Cardiac muscle cell (in vitro differentiated cells and primary cell): ENCODE measurements at regions not wholly inside any gene's neighbourhood (a gene's known extent, or its start where the extent isn't known, plus 50 kb on each side); places are given as distances from the start of the nearest gene placed in this dataset.

Experiments
- DNase-seq, 2 donors: peaks; one replicate each; pipeline versions ENCODE4 v3.0.0 to v3.0.0-alpha.2; 2010 to 2017; ENCODE audit warnings: low read depth in 1 of 2, low spot score in 1 of 2
- H3K27ac ChIP-seq: fragments of 200-600 bp; sonication (generic); 2 replicates; pipeline ENCODE4 v1.5.1; 2016
- H3K27me3 ChIP-seq: fragments of 200-600 bp; sonication (generic); 2 replicates; pipeline ENCODE4 v1.6.0; 2016; ENCODE audit warnings: control low read depth
- H3K36me3 ChIP-seq: fragments of 200-600 bp; sonication (generic); 2 replicates; pipeline ENCODE4 v1.5.1; 2016; ENCODE audit warnings: control low read depth
- H3K4me1 ChIP-seq: fragments of 200-600 bp; sonication (generic); 2 replicates; pipeline ENCODE4 v1.8.1; 2017; ENCODE audit warnings: low read depth, mild to moderate bottlenecking, mixed run types
- H3K4me3 ChIP-seq: fragments of 200-600 bp; sonication (generic); 2 replicates; pipeline ENCODE4 v1.5.1; 2016; ENCODE audit warnings: mild to moderate bottlenecking
- H3K9me3 ChIP-seq: fragments of 200-600 bp; sonication (generic); 2 replicates; pipeline ENCODE4 v1.5.1; 2017; ENCODE audit warnings: low read depth, mild to moderate bottlenecking, control low read depth
- TF ChIP-seq, protein P1 (sequence below): IDR thresholded peaks from 2 replicates; pipeline ENCODE4 v1.5.1; 2012; ENCODE audit warnings: low read depth, mild to moderate bottlenecking, low read length

GRCh38 chr3:4234889-4235288 lies 68.3 kb upstream of the SETMAR start:
- DNase-seq: no peak
- no peaks in the 10 kb centered on the region for H3K9me3 ChIP-seq
- TF ChIP-seq, protein P1, sequence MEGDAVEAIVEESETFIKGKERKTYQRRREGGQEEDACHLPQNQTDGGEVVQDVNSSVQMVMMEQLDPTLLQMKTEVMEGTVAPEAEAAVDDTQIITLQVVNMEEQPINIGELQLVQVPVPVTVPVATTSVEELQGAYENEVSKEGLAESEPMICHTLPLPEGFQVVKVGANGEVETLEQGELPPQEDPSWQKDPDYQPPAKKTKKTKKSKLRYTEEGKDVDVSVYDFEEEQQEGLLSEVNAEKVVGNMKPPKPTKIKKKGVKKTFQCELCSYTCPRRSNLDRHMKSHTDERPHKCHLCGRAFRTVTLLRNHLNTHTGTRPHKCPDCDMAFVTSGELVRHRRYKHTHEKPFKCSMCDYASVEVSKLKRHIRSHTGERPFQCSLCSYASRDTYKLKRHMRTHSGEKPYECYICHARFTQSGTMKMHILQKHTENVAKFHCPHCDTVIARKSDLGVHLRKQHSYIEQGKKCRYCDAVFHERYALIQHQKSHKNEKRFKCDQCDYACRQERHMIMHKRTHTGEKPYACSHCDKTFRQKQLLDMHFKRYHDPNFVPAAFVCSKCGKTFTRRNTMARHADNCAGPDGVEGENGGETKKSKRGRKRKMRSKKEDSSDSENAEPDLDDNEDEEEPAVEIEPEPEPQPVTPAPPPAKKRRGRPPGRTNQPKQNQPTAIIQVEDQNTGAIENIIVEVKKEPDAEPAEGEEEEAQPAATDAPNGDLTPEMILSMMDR: no peak
- peaks cover 7% of the 10 kb centered on the region for H3K27me3 ChIP-seq
- no peak overlapping the region for H3K27ac ChIP-seq
- no peaks in the 10 kb centered on the region for H3K36me3 ChIP-seq
- H3K4me3 ChIP-seq: no peak overlapping the region
- no peaks in the 10 kb centered on the region for H3K4me1 ChIP-seq

DNA sequence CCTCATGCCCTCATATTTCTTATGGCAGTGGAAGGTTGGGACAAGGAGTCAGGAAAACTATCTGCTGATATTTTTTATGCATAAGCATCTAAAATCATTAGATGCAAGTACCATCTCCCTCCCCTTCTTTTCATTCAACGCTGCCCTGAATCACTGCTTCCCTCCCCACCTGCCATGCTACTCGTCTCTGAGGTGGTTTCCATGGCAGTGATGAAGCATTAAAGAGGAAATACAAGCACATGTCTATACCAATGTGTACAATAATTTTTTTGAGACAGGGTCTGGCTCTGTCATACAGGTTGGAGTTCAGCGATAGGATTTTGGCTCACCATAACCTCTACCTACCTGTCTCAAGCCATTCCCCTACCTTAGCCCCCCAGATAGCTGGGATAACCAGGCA lies 67.5 kb upstream of the SETMAR start:
- TF ChIP-seq, protein P1: no peak
- DNase-seq: no peak
- Histone ChIP-seq H3K27me3 (peaks cover 7% of the 10 kb centered on the region), H3K36me3 (no peaks in the 10 kb centered on the region), H3K9me3 (no peaks in the 10 kb centered on the region), H3K27ac (no peak overlapping the region), H3K4me3 (no peak overlapping the region), H3K4me1 (no peaks in the 10 kb centered on the region)

DNA sequence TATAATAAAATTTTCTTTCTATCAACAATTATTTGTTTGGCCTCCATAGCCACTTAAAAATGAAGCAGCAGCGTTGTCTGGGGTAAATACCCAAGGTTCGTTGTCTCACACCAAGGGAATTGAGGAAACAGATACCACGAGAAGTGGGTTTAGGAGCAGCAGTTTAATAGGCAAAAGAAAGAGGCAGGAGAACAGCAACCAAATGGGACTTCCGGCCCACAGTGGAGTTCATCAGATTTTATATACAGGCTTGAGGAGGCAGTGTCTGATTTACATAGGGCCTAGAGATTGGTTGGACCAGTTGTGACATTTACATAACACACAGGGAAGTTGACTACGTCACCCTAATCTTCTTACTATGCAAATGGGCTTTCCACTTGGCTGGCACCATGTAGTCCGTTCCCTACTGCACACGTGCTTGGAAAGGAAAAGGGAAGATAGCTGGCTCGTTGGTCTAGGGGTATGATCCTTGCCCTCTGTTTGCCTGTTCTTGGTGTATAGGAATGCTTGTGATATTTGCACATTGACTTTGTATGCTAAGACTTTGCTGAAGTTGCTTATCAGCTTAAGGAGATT lies 61.5 kb upstream of the SETMAR start:
- H3K4me3 ChIP-seq: no peak overlapping the region
- TF ChIP-seq, protein P1: no peak
- H3K36me3 ChIP-seq: no peaks in the 10 kb centered on the region
- no peak overlapping the region for H3K27ac ChIP-seq
- no peaks in the 10 kb centered on the region for H3K27me3 ChIP-seq
- no peaks in the 10 kb centered on the region for H3K4me1 ChIP-seq
- DNase-seq: no peak
- H3K9me3 ChIP-seq: no peaks in the 10 kb centered on the region

GRCh38 chr3:4245671-4246070 lies 57.5 kb upstream of the SETMAR start:
- TF ChIP-seq, protein P1: no peak
- H3K36me3 ChIP-seq: no peaks in the 10 kb centered on the region
- no peak overlapping the region for H3K4me3 ChIP-seq
- H3K9me3 ChIP-seq: no peaks in the 10 kb centered on the region
- no peaks in the 10 kb centered on the region for H3K27me3 ChIP-seq
- no peaks in the 10 kb centered on the region for H3K4me1 ChIP-seq
- H3K27ac ChIP-seq: no peak overlapping the region
- DNase-seq: peak in 1 of 2 donors; percentile 38

GRCh38 chr3:4247391-4247790 lies 55.8 kb upstream of the SETMAR start:
- no peak overlapping the region for H3K27ac ChIP-seq
- no peaks in the 10 kb centered on the region for H3K4me1 ChIP-seq
- no peak overlapping the region for H3K4me3 ChIP-seq
- DNase-seq: no peak
- H3K27me3 ChIP-seq: no peaks in the 10 kb centered on the region
- H3K36me3 ChIP-seq: no peaks in the 10 kb centered on the region
- TF ChIP-seq, protein P1: no peak
- H3K9me3 ChIP-seq: no peaks in the 10 kb centered on the region

GRCh38 chr3:4250064-4250463 lies 53.1 kb upstream of the SETMAR start:
- Histone ChIP-seq H3K36me3 (no peaks in the 10 kb centered on the region), H3K27ac (no peak overlapping the region), H3K27me3 (no peaks in the 10 kb centered on the region), H3K4me3 (no peak overlapping the region), H3K9me3 (no peaks in the 10 kb centered on the region), H3K4me1 (no peaks in the 10 kb centered on the region)
- TF ChIP-seq, protein P1: no peak
- no peak for DNase-seq
